HepG2 (cell line): ENCODE measurements at regions not wholly inside any gene's neighbourhood (a gene's known extent, or its start where the extent isn't known, plus 50 kb on each side); places are given as distances from the start of the nearest gene placed in this dataset.

Experiments used
- ATAC-seq: fragments of 200-7000 bp; cut with Tn5 transposase; 3 replicates; pipeline ENCODE4 v1.9.1; 2020; ENCODE audit warnings: mild to moderate bottlenecking, moderate library complexity
- BruUV-seq: library from RNA; stranded (reverse); fragments of 400-500 nt; replicated peaks from 2 replicates; lab custom pipeline; 2021; lab: Mats Ljungman, UMichigan
- CTCF ChIA-PET: fragments of 300-600 bp; formaldehyde crosslinking; extraction: SDS; loops from one replicate; lab custom pipeline; 2021; ENCODE audit warnings: low total read pairs, inconsistent platforms, low intra/inter-chr PET ratio; lab: Yijun Ruan, JAX
- POLR2A ChIA-PET: fragments of 350-600 bp; sonication (Branson Sonifier 250); formaldehyde crosslinking; loops from one replicate; lab custom pipeline; 2020; ENCODE audit warnings: antibody characterized with exemption, inconsistent platforms; lab: Yijun Ruan, JAX
- DNase-seq: peaks from one replicate; pipeline ENCODE4 v3.0.0-alpha.2; 2015; ENCODE audit warnings: low spot score
- FAIRE-seq: peaks from 3 replicates; lab custom pipeline; 2011; peaks lifted over from hg19 to GRCh38; lab: Jason Lieb, UNC
- H2AFZ ChIP-seq: one replicate; pipeline ENCODE4 v1.6.1; 2011; ENCODE audit warnings: low read length, inconsistent platforms
- H3K27ac ChIP-seq: fragments of 300-600 bp; 3 replicates; pipeline ENCODE4 v1.8.0; 2011; ENCODE audit warnings: mixed run types, mild to moderate bottlenecking, mixed read lengths, low read length, inconsistent platforms; ENCODE audit not compliant: insufficient read depth; ENCODE audit errors: extremely low read length
- H3K27me3 ChIP-seq, 2 experiments: fragments of 200-600 bp in 1 of 2; 2 replicates in 1 of 2; 3 replicates in 1 of 2; pipeline versions ENCODE4 v1.6.0 to v1.8.0; 2011; ENCODE audit warnings: low read length in 2 of 2, mild to moderate bottlenecking in 2 of 2, moderate library complexity in 2 of 2, inconsistent platforms in 1 of 2; ENCODE audit not compliant: insufficient read depth in 2 of 2, control insufficient read depth in 1 of 2
- H3K36me3 ChIP-seq, 2 experiments: fragments of 200-600 bp in 1 of 2; replicated peaks in 1 of 2; 2 replicates in 1 of 2; 3 replicates in 1 of 2; pipeline versions ENCODE4 v1.5.1 to v1.8.0; 2011; ENCODE audit warnings: low read length in 2 of 2, inconsistent platforms in 1 of 2; ENCODE audit not compliant: insufficient read depth in 2 of 2, control insufficient read depth in 1 of 2
- H3K4me1 ChIP-seq: 2 replicates; pipeline ENCODE4 v1.5.1; 2012; ENCODE audit warnings: low read length, inconsistent platforms; ENCODE audit not compliant: insufficient read depth
- H3K4me2 ChIP-seq: 2 replicates; pipeline ENCODE4 v1.6.0; 2011; ENCODE audit warnings: low read depth, low read length, inconsistent platforms
- H3K4me3 ChIP-seq, 3 experiments: fragments of 200-600 bp in 1 of 3; sonication (generic), shearing (Covaris generic) in 1 of 3; replicated peaks in 1 of 3; 2 replicates each; pipeline ENCODE4 v1.5.1; 2011 to 2016; ENCODE audit warnings: low read length in 3 of 3, inconsistent platforms in 2 of 3, low read depth in 2 of 3, mild to moderate bottlenecking in 2 of 3, control low read depth in 1 of 3, mixed read lengths in 1 of 3; ENCODE audit not compliant: insufficient read depth in 1 of 3
- H3K79me2 ChIP-seq: one replicate; pipeline ENCODE4 v1.6.1; 2011; ENCODE audit warnings: low read length, inconsistent platforms; ENCODE audit not compliant: insufficient read depth
- H3K9ac ChIP-seq: 2 replicates; pipeline ENCODE4 v1.6.0; 2011; ENCODE audit warnings: mild to moderate bottlenecking, low read depth, low read length, inconsistent platforms; ENCODE audit not compliant: insufficient read depth
- H3K9me3 ChIP-seq: 2 replicates; pipeline ENCODE4 v1.5.1; 2012; ENCODE audit warnings: mild to moderate bottlenecking, low read length
- H4K20me1 ChIP-seq: 2 replicates; pipeline ENCODE4 v1.6.0; 2011; ENCODE audit warnings: inconsistent platforms, mild to moderate bottlenecking, low read length, moderate library complexity; ENCODE audit not compliant: insufficient read depth
- AHR ChIP-seq: IDR thresholded peaks from 2 replicates; pipeline ENCODE4 v1.6.1; 2018; ENCODE audit warnings: missing genetic modification reagents, missing compliant biosample characterization
- FLYWCH1 ChIP-seq: sonication (generic); formaldehyde crosslinking; IDR thresholded peaks from 2 replicates; pipeline ENCODE4 v1.8.1; 2023; ENCODE audit warnings: mild to moderate bottlenecking, missing genetic modification reagents
- GABPA ChIP-seq, 2 experiments: IDR thresholded peaks; 2 replicates each; pipeline ENCODE4 v1.6.1; 2011 to 2016; ENCODE audit warnings: low read depth in 2 of 2, low read length in 1 of 2, missing biosample characterization in 1 of 2, missing genetic modification characterization in 1 of 2
- JDP2 ChIP-seq: sonication (generic); formaldehyde crosslinking; IDR thresholded peaks from 2 replicates; pipeline ENCODE4 v1.8.1; 2022; ENCODE audit warnings: missing genetic modification reagents, borderline replicate concordance
- PAWR ChIP-seq: sonication (generic); formaldehyde crosslinking; IDR thresholded peaks from 2 replicates; pipeline ENCODE4 v1.4.0; 2020; ENCODE audit warnings: missing genetic modification reagents, mild to moderate bottlenecking, borderline replicate concordance
- PHB2 ChIP-seq: fragments of 450-650 bp; IDR thresholded peaks from 2 replicates; pipeline ENCODE4 v1.6.1; 2018; ENCODE audit not compliant: partially characterized antibody
- SNAPC2 ChIP-seq: sonication (generic); formaldehyde crosslinking; IDR thresholded peaks from 2 replicates; pipeline ENCODE4 v1.8.1; 2022; ENCODE audit warnings: mild to moderate bottlenecking, missing genetic modification reagents
- ZMYM2 ChIP-seq: sonication (generic); formaldehyde crosslinking; IDR thresholded peaks from 2 replicates; pipeline ENCODE4 v1.8.0; 2022; ENCODE audit warnings: mild to moderate bottlenecking, missing genetic modification reagents
- ZNF17 ChIP-seq: sonication (generic); formaldehyde crosslinking; IDR thresholded peaks from 2 replicates; pipeline ENCODE4 v1.5.0; 2020; ENCODE audit warnings: mild to moderate bottlenecking, missing genetic modification reagents
- ZNF251 ChIP-seq: sonication (generic); formaldehyde crosslinking; IDR thresholded peaks from 2 replicates; pipeline ENCODE4 v1.9.0; 2021; ENCODE audit warnings: mild to moderate bottlenecking, missing genetic modification reagents
- ZNF318 ChIP-seq: sonication (generic); formaldehyde crosslinking; IDR thresholded peaks from 2 replicates; pipeline ENCODE4 v1.4.0; 2020; ENCODE audit warnings: mild to moderate bottlenecking, missing genetic modification reagents
- ZNF709 ChIP-seq: sonication (generic); formaldehyde crosslinking; IDR thresholded peaks from 2 replicates; pipeline ENCODE4 v1.5.0; 2020; ENCODE audit warnings: mild to moderate bottlenecking, missing genetic modification reagents
- ZNF772 ChIP-seq: sonication (generic); formaldehyde crosslinking; IDR thresholded peaks from 2 replicates; pipeline ENCODE4 v1.5.0; 2020; ENCODE audit warnings: mild to moderate bottlenecking, missing genetic modification reagents
- ZNF850 ChIP-seq: sonication (generic); formaldehyde crosslinking; conservative IDR thresholded peaks from 2 replicates; pipeline ENCODE4 v1.9.0; 2021; ENCODE audit warnings: mild to moderate bottlenecking, missing genetic modification reagents
- ZSCAN20 ChIP-seq: sonication (generic); formaldehyde crosslinking; IDR thresholded peaks from 2 replicates; pipeline ENCODE4 v1.4.0; 2020; ENCODE audit warnings: missing genetic modification reagents, mild to moderate bottlenecking, borderline replicate concordance
- WGBS: methylation state at CpG from one replicate; pipeline ENCODE4 v1.1.6; 2017; ENCODE audit warnings: low lambda C conversion rate; 5-methylcytosine and 5-hydroxymethylcytosine counted together
- in situ Hi-C: cut with HindIII; loops from 2 replicates; pipeline ENCODE4 v1.10.0; 2017; ENCODE audit warnings: low pct_unique_long_range_greater_than_20kb; ENCODE audit not compliant: extremely low pct_ligation_motif_present
- intact Hi-C: fragments of 100-400 bp; cut with micrococcal nuclease; formaldehyde crosslinking; loops from one replicate; pipeline ENCODE4 v1.10.0; 2022; ENCODE audit not compliant: unreplicated experiment
- TF ChIP-seq, protein P1 (sequence below): sonication (generic); formaldehyde crosslinking; IDR thresholded peaks from 2 replicates; pipeline ENCODE4 v1.5.1; 2020; ENCODE audit warnings: missing genetic modification reagents, mild to moderate bottlenecking, borderline replicate concordance

DNA sequence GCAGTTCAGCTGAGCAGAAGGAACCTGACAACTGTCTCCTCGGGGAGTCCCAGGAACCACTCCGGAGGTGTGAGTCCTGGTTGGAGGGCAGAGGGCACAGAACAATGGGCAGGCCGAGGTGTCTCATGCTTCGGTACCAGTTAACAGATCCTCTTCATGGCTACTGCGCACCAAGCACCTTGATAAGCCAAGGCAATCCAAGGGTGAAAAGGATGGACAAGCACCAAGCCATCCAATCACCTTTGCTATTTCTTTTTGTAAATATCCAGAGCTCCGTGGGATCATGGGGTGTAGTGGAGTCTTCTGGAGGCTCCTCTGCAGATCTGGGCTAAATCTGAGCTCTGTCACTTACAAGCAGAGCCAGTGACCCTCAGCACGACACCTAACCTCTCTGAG, 233.5 kb downstream of the WDR11 start (continued):
- TF ChIP-seq PAWR (CRISPR knock-in tag) = no peak
- TF ChIP-seq ZNF17 (CRISPR knock-in tag) = no peak
- no peak for TF ChIP-seq ZSCAN20 (CRISPR knock-in tag)
- no peak for TF ChIP-seq ZMYM2 (CRISPR knock-in tag)
- no peak for TF ChIP-seq SNAPC2 (CRISPR knock-in tag)
- no peak for TF ChIP-seq JDP2 (CRISPR knock-in tag)
- TF ChIP-seq ZNF772 = no peak
- TF ChIP-seq PHB2 = no peak
- TF ChIP-seq, protein P1, sequence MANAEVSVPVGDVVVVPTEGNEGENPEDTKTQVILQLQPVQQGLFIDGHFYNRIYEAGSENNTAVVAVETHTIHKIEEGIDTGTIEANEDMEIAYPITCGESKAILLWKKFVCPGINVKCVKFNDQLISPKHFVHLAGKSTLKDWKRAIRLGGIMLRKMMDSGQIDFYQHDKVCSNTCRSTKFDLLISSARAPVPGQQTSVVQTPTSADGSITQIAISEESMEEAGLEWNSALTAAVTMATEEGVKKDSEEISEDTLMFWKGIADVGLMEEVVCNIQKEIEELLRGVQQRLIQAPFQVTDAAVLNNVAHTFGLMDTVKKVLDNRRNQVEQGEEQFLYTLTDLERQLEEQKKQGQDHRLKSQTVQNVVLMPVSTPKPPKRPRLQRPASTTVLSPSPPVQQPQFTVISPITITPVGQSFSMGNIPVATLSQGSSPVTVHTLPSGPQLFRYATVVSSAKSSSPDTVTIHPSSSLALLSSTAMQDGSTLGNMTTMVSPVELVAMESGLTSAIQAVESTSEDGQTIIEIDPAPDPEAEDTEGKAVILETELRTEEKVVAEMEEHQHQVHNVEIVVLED (CRISPR knock-in tag) = no peak
- TF ChIP-seq FLYWCH1 = no peak

DNA sequence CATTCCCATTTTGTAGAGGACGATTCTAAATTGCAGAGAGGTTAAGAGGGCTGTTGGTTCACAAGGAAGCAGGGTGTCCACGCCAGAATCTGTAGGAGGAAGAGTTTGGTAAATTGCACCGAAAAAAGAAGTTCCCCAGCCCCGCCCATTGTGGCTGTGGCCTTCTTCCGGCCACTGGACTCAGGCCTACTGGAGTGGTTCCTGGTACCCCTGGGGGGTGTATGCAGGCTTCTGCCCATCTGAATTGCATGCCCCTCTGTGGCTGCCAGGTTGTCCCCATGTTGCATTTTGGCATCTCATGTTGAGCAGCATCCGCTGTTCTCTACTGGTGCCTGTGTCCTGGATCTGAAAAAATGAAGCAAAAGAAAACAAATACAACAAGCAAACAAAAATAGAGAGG, 234.2 kb downstream of the WDR11 start:
- Histone ChIP-seq H3K79me2 (no peaks in the 10 kb centered on the region), H3K27me3 (0 out of 5 replicates have a peak, but pooled peaks cover 0 to 4% of the 10 kb centered on the region in 2 experiments), H3K4me1 (0 out of 2 replicates have a peak, but pooled peaks cover 3% of the 10 kb centered on the region), H3K4me2 (no peak overlapping the region), H3K27ac (no peak overlapping the region), H2AFZ (no peak overlapping the region), H3K36me3 (no peaks in the 10 kb centered on the region), H3K9ac (no peak overlapping the region), H3K4me3 (no peak overlapping the region), H3K9me3 (no peaks in the 10 kb centered on the region), H4K20me1 (no peaks in the 10 kb centered on the region)
- intact Hi-C loops (no loop called here), in situ Hi-C loops (no loop called here)
- DNase-seq (no peak), ATAC-seq (no peak), FAIRE-seq (no peak)
- no TSS peak for BruUV-seq
- WGBS = 51% methylated on average over 6 of the region's 6 CpGs
- POLR2A ChIA-PET = no interaction called here
- CTCF ChIA-PET = no interaction called here
- TF ChIP-seq AHR (no peak), GABPA (IDR thresholded peaks at IDR 0.05; ENCODE audit: low read depth, low read length) (no peak), GABPA (CRISPR knock-in tag; IDR thresholded peaks at IDR 0.05; ENCODE audit: low read depth) (no peak), ZNF318 (CRISPR knock-in tag) (no peak), ZNF251 (no peak), ZNF850 (CRISPR knock-in tag) (no peak), ZNF709 (CRISPR knock-in tag) (no peak)
